ENCODE measurements at regions not wholly inside any gene's neighbourhood (a gene's known extent, or its start where the extent isn't known, plus 50 kb on each side); places are given as distances from the start of the nearest gene placed in this dataset.

GRCh38 chr1:230005040-230005439, 62.0 kb upstream of the GALNT2 start:
- no peak for TF ChIP-seq CTCF (IDR thresholded peaks at IDR 0.05)
- intact Hi-C loops (cut with micrococcal nuclease) = no loop called here
- POLR2A ChIA-PET = no interaction called here
- Mint-ChIP-seq H3K4me1 (ENCODE audit: low read depth) (no peaks in the 10 kb centered on the region), H3K9me3 (no peaks in the 10 kb centered on the region), H3K4me3 (no peak overlapping the region), H3K36me3 (ENCODE audit: low read depth) (no peaks in the 10 kb centered on the region), H3K27me3 (peaks cover 2% of the 10 kb centered on the region), H3K27ac (no peak overlapping the region)
- CTCF ChIA-PET = no interaction called here
- ATAC-seq (no peak), DNase-seq (no peak)

GRCh38 chr1:230008721-230009120, 58.3 kb upstream of the GALNT2 start:
- ATAC-seq (no peak), DNase-seq (no peak)
- Mint-ChIP-seq H3K36me3 (ENCODE audit: low read depth) (no peaks in the 10 kb centered on the region), H3K27ac (no peak overlapping the region), H3K4me1 (ENCODE audit: low read depth) (no peaks in the 10 kb centered on the region), H3K9me3 (no peaks in the 10 kb centered on the region), H3K4me3 (no peak overlapping the region), H3K27me3 (peaks cover 2% of the 10 kb centered on the region)
- ChIA-PET POLR2A (no interaction called here), CTCF (no interaction called here)
- no peak for TF ChIP-seq CTCF (IDR thresholded peaks at IDR 0.05)
- intact Hi-C loops (cut with micrococcal nuclease) = no loop called here

- Mint-ChIP-seq H3K9me3 (no peaks in the 10 kb centered on the region), H3K4me3 (no peak overlapping the region), H3K36me3 (ENCODE audit: low read depth) (no peaks in the 10 kb centered on the region), H3K27ac (no peak overlapping the region), H3K27me3 (peaks cover 1% of the 10 kb centered on the region), H3K4me1 (ENCODE audit: low read depth) (no peaks in the 10 kb centered on the region)
- intact Hi-C loops (cut with micrococcal nuclease) = no loop called here
- TF ChIP-seq CTCF (IDR thresholded peaks at IDR 0.05) = no peak
- CTCF ChIA-PET = no interaction called here
- no peak for DNase-seq
- POLR2A ChIA-PET = no interaction called here
- no peak for ATAC-seq
Observed at GRCh38 chr1:230009611-230010313, 57.3 kb upstream of the GALNT2 start.

- no peaks in the 10 kb centered on the region for H3K36me3 Mint-ChIP-seq (ENCODE audit: low read depth)
- TF ChIP-seq CTCF (IDR thresholded peaks at IDR 0.05) = no peak
- ATAC-seq (no peak), DNase-seq (no peak)
- no peaks in the 10 kb centered on the region for H3K4me1 Mint-ChIP-seq (ENCODE audit: low read depth)
- POLR2A ChIA-PET = no interaction called here
- peaks cover 1% of the 10 kb centered on the region for H3K27me3 Mint-ChIP-seq
- CTCF ChIA-PET = no interaction called here
- no peaks in the 10 kb centered on the region for H3K9me3 Mint-ChIP-seq
- no peak overlapping the region for H3K27ac Mint-ChIP-seq
- no peak overlapping the region for H3K4me3 Mint-ChIP-seq
- intact Hi-C loops (cut with micrococcal nuclease) = no loop called here
Observed at GRCh38 chr1:230010603-230011332, 56.3 kb upstream of the GALNT2 start.

- ChIA-PET CTCF (no interaction called here), POLR2A (no interaction called here)
- no peak overlapping the region for H3K27ac Mint-ChIP-seq
- H3K36me3 Mint-ChIP-seq (ENCODE audit: low read depth) = no peaks in the 10 kb centered on the region
- no peaks in the 10 kb centered on the region for H3K9me3 Mint-ChIP-seq
- H3K4me1 Mint-ChIP-seq (ENCODE audit: low read depth) = no peaks in the 10 kb centered on the region
- no peak overlapping the region for H3K4me3 Mint-ChIP-seq
- no peak for DNase-seq
- intact Hi-C loops (cut with micrococcal nuclease) = no loop called here
- no peak for ATAC-seq
- no peak for TF ChIP-seq CTCF (IDR thresholded peaks at IDR 0.05)
- peaks cover 1% of the 10 kb centered on the region for H3K27me3 Mint-ChIP-seq
Observed at GRCh38 chr1:230011333-230012092, 55.5 kb upstream of the GALNT2 start.

All from activated CD8-positive, alpha-beta T cell treated with anti-CD3 and anti-CD28 coated beads for 36 hours (primary cell).